ENCODE measurements at regions not wholly inside any gene's neighbourhood (a gene's known extent, or its start where the extent isn't known, plus 50 kb on each side); places are given as distances from the start of the nearest gene placed in this dataset.

GRCh38 chr2:88892207-88892606 is 200.7 kb downstream of the RPIA start:
- no peaks in the 10 kb centered on the region for H3F3A ChIP-seq (ENCODE audit: insufficient read depth, low read length, poor library complexity, severe bottlenecking)
- H3K9me3 ChIP-seq (ENCODE audit: low read length) = no peaks in the 10 kb centered on the region
- no peaks in the 10 kb centered on the region for H3K36me3 ChIP-seq (ENCODE audit: insufficient read depth, low read length)
- H3K79me2 ChIP-seq (replicated peaks; ENCODE audit: insufficient read depth, low read length) = no peaks in the 10 kb centered on the region
- no peak overlapping the region for H3K4me3 ChIP-seq (ENCODE audit: low read length)
- no peak overlapping the region for H3K27ac ChIP-seq (ENCODE audit: low read length)
- H3K9ac ChIP-seq (ENCODE audit: low read length) = no peak overlapping the region
- H4K20me1 ChIP-seq (ENCODE audit: insufficient read depth) = no peaks in the 10 kb centered on the region
- TF ChIP-seq TAF1 (IDR thresholded peaks at IDR 0.05; ENCODE audit: low read depth) = no peak
- TF ChIP-seq RAD21 (conservative IDR thresholded peaks at IDR 0.05) = no peak
- TF ChIP-seq POLR2AphosphoS5 (IDR thresholded peaks at IDR 0.05) = no peak
- no peak for TF ChIP-seq EP300 (conservative IDR thresholded peaks at IDR 0.05; ENCODE audit: poor library complexity, severe bottlenecking)
- TF ChIP-seq EZH2 (IDR thresholded peaks at IDR 0.05; ENCODE audit: borderline replicate concordance, insufficient read depth, low read length, poor library complexity, severe bottlenecking) = no peak
- no peak for TF ChIP-seq REST (IDR thresholded peaks at IDR 0.05; ENCODE audit: borderline replicate concordance)
- no peak for TF ChIP-seq MXI1 (conservative IDR thresholded peaks at IDR 0.05; ENCODE audit: poor library complexity, severe bottlenecking)
- TF ChIP-seq CTCF (IDR thresholded peaks at IDR 0.05; ENCODE audit: poor library complexity, severe bottlenecking) = no peak
- H2AFZ ChIP-seq (ENCODE audit: low read depth, low read length) = no peak overlapping the region
- H3K27me3 ChIP-seq (ENCODE audit: insufficient read depth, low read depth, low read length) = no peaks in the 10 kb centered on the region
- H3K9me2 ChIP-seq (ENCODE audit: insufficient read depth, low read length) = no peaks in the 10 kb centered on the region
- H3K4me2 ChIP-seq (ENCODE audit: low read length) = no peak overlapping the region

- Histone ChIP-seq H3K27me3 (ENCODE audit: insufficient read depth, low read depth, low read length) (no peaks in the 10 kb centered on the region), H3K9me2 (ENCODE audit: insufficient read depth, low read length) (no peaks in the 10 kb centered on the region), H3K27ac (ENCODE audit: low read length) (no peak overlapping the region), H3K9me3 (ENCODE audit: low read length) (no peaks in the 10 kb centered on the region), H3K79me2 (replicated peaks; ENCODE audit: insufficient read depth, low read length) (no peaks in the 10 kb centered on the region), H3F3A (ENCODE audit: insufficient read depth, low read length, poor library complexity, severe bottlenecking) (no peaks in the 10 kb centered on the region), H4K20me1 (ENCODE audit: insufficient read depth) (no peaks in the 10 kb centered on the region), H3K4me2 (ENCODE audit: low read length) (no peak overlapping the region), H3K4me3 (ENCODE audit: low read length) (no peak overlapping the region), H2AFZ (ENCODE audit: low read depth, low read length) (no peak overlapping the region), H3K36me3 (ENCODE audit: insufficient read depth, low read length) (no peaks in the 10 kb centered on the region), H3K9ac (ENCODE audit: low read length) (no peak overlapping the region)
- TF ChIP-seq SMC3 (conservative IDR thresholded peaks at IDR 0.05; ENCODE audit: poor library complexity) (no peak), CTCF (IDR thresholded peaks at IDR 0.05; ENCODE audit: poor library complexity, severe bottlenecking) (no peak), POLR2AphosphoS5 (IDR thresholded peaks at IDR 0.05) (no peak), EZH2 (IDR thresholded peaks at IDR 0.05; ENCODE audit: borderline replicate concordance, insufficient read depth, low read length, poor library complexity, severe bottlenecking) (no peak), RAD21 (conservative IDR thresholded peaks at IDR 0.05) (no peak), MXI1 (conservative IDR thresholded peaks at IDR 0.05; ENCODE audit: poor library complexity, severe bottlenecking) (no peak), EP300 (conservative IDR thresholded peaks at IDR 0.05; ENCODE audit: poor library complexity, severe bottlenecking) (no peak), TAF1 (IDR thresholded peaks at IDR 0.05; ENCODE audit: low read depth) (no peak), REST (IDR thresholded peaks at IDR 0.05; ENCODE audit: borderline replicate concordance) (no peak)
Measured at GRCh38 chr2:88892788-88893187, 201.3 kb downstream of the RPIA start.
